HL-60 (cell line): ENCODE measurements at regions not wholly inside any gene's neighbourhood (a gene's known extent, or its start where the extent isn't known, plus 50 kb on each side); places are given as distances from the start of the nearest gene placed in this dataset.

Experiments
- CTCF ChIP-seq: IDR thresholded peaks from one replicate; pipeline ENCODE4 v1.5.1; 2011; ENCODE audit warnings: low read length, control low read depth, inconsistent platforms; ENCODE audit not compliant: insufficient read depth
- GABPA ChIP-seq: IDR thresholded peaks from 2 replicates; pipeline ENCODE4 v1.6.1; 2012; ENCODE audit warnings: low read depth
- POLR2AphosphoS5 ChIP-seq: IDR thresholded peaks from 2 replicates; pipeline ENCODE4 v1.6.1; 2012; ENCODE audit warnings: low read depth
- REST ChIP-seq: IDR thresholded peaks from 2 replicates; pipeline ENCODE4 v1.6.1; 2012; ENCODE audit warnings: low read depth; ENCODE audit not compliant: insufficient replicate concordance
- SPI1 ChIP-seq: IDR thresholded peaks from 2 replicates; pipeline ENCODE4 v1.6.1; 2012; ENCODE audit warnings: low read depth, mild to moderate bottlenecking, borderline replicate concordance

GRCh38 chr21:27225940-27226339 is 259.1 kb upstream of the ADAMTS5 start:
- TF ChIP-seq POLR2AphosphoS5 (no peak), CTCF (no peak), REST (no peak), GABPA (no peak), SPI1 (no peak)
